Upper lobe of left lung (tissue), 6 donors: ENCODE measurements at regions not wholly inside any gene's neighbourhood (a gene's known extent, or its start where the extent isn't known, plus 50 kb on each side); places are given as distances from the start of the nearest gene placed in this dataset.

Experiments
- ATAC-seq, 2 donors: fragments of 200-7000 bp; cut with Tn5 transposase; one replicate each; pipeline ENCODE4 v1.9.1; 2022; ENCODE audit warnings: mild to moderate bottlenecking in 2 of 2, moderate library complexity in 2 of 2; ENCODE audit not compliant: low FRiP score in 2 of 2
- DNase-seq, 2 donors: peaks; one replicate each; pipeline ENCODE4 v3.0.0-alpha.2; 2019 to 2020
- H3K27ac ChIP-seq, 4 donors: fragments of 200-600 bp; sonication (generic); one replicate each; pipeline ENCODE4 v1.5.1; 2016 to 2019
- H3K27me3 ChIP-seq, 4 donors: fragments of 200-600 bp; sonication (generic); one replicate each; pipeline ENCODE4 v1.5.1; 2017 to 2019
- H3K36me3 ChIP-seq, 4 donors: fragments of 200-600 bp; sonication (generic); one replicate each; pipeline ENCODE4 v1.5.1; 2016 to 2019
- H3K4me1 ChIP-seq, 4 donors: fragments of 200-600 bp; sonication (generic); one replicate each; pipeline ENCODE4 v1.5.1; 2018 to 2019
- H3K4me3 ChIP-seq, 4 donors: fragments of 200-600 bp; sonication (generic); one replicate each; pipeline ENCODE4 v1.5.1; 2017 to 2019; ENCODE audit warnings: mild to moderate bottlenecking in 2 of 4, moderate library complexity in 1 of 4
- H3K9me3 ChIP-seq, 4 donors: fragments of 200-600 bp; sonication (generic); one replicate each; pipeline ENCODE4 v1.5.1; 2018 to 2019
- CTCF ChIP-seq, 6 experiments: fragments of 450-650 bp in 4 of 6; fragments of 200-600 bp in 2 of 6; sonication (generic) in 2 of 6; IDR thresholded peaks; one replicate each; pipeline ENCODE4 v1.5.1; 2016 to 2019; ENCODE audit warnings: antibody characterized with exemption in 6 of 6
- EP300 ChIP-seq, 4 donors: sonication (generic); formaldehyde crosslinking; IDR thresholded peaks; one replicate each; pipeline ENCODE4 v1.5.1; 2017; ENCODE audit warnings: antibody characterized with exemption in 4 of 4, control low read depth in 2 of 4
- POLR2A ChIP-seq, 4 donors: fragments of 450-650 bp; IDR thresholded peaks; one replicate each; pipeline ENCODE4 v1.5.1; 2016 to 2017; ENCODE audit warnings: antibody characterized with exemption in 4 of 4, mild to moderate bottlenecking in 2 of 4
- POLR2AphosphoS5 ChIP-seq, 2 donors: sonication (generic); formaldehyde crosslinking; IDR thresholded peaks; one replicate each; pipeline ENCODE4 v1.5.1; 2017; ENCODE audit warnings: antibody characterized with exemption in 2 of 2
- WGBS, 2 donors: methylation state at CpG; one replicate each; pipeline ENCODE4 v1.1.5; 2017 to 2018; 5-methylcytosine and 5-hydroxymethylcytosine counted together
- donor health status: DM: no; HTN: no; CAD: no; lungs with moderate emphysema.
- donor health status: DM: no; HTN: yes; CAD: no; lungs with severe emphysema.

GRCh38 chr3:178900029-178900646, 171.5 kb downstream of the ZMAT3 start:
- Histone ChIP-seq H3K27ac (no peak overlapping the region), H3K4me3 (no peak overlapping the region), H3K36me3 (no peaks in the 10 kb centered on the region), H3K9me3 (no peaks in the 10 kb centered on the region), H3K4me1 (no peaks in the 10 kb centered on the region), H3K27me3 (no peaks in the 10 kb centered on the region)
- no peak for TF ChIP-seq POLR2A (IDR thresholded peaks at IDR 0.05)
- no peak for TF ChIP-seq POLR2AphosphoS5 (IDR thresholded peaks at IDR 0.05)
- TF ChIP-seq EP300 (IDR thresholded peaks at IDR 0.05): no peak
- no peak for TF ChIP-seq CTCF (IDR thresholded peaks at IDR 0.05)
- DNase-seq (no peak), ATAC-seq (no peak)

GRCh38 chr3:178895178-178895789, 176.3 kb downstream of the ZMAT3 start:
- 43 to 44% methylated on average over 4 of the region's 4 CpGs for WGBS, 2 donors
- TF ChIP-seq CTCF (IDR thresholded peaks at IDR 0.05): no peak
- no peak for TF ChIP-seq POLR2A (IDR thresholded peaks at IDR 0.05)
- H3K9me3 ChIP-seq: peaks cover 0 to 4% (median 0%) of the 10 kb centered on the region in 4 donors
- DNase-seq (no peak), ATAC-seq (no peak)
- no peak overlapping the region for H3K27ac ChIP-seq
- H3K27me3 ChIP-seq: no peaks in the 10 kb centered on the region
- no peak overlapping the region for H3K4me3 ChIP-seq
- H3K4me1 ChIP-seq: no peaks in the 10 kb centered on the region
- no peaks in the 10 kb centered on the region for H3K36me3 ChIP-seq
